Prostate gland (tissue), 2 donors: ENCODE measurements at regions not wholly inside any gene's neighbourhood (a gene's known extent, or its start where the extent isn't known, plus 50 kb on each side); places are given as distances from the start of the nearest gene placed in this dataset.
"Not testable (repeated sequence)": the region's sequence is repeated elsewhere in the genome, so short reads cannot be mapped to it uniquely, and the experiment has no call there.

Experiments used
- POLR2A ChIP-seq: fragments of 450-650 bp; IDR thresholded peaks from one replicate; pipeline ENCODE4 v1.6.1; 2016; ENCODE audit warnings: antibody characterized with exemption, mild to moderate bottlenecking
- TF ChIP-seq, protein P1 (sequence below), 4 experiments: fragments of 200-600 bp in 2 of 4; fragments of 450-650 bp in 2 of 4; sonication (generic) in 2 of 4; IDR thresholded peaks; 1 replicate in 3 of 4; 2 replicates in 1 of 4; pipeline ENCODE4 v1.5.1; 2016 to 2019; ENCODE audit warnings: antibody characterized with exemption in 4 of 4, mild to moderate bottlenecking in 2 of 4, moderate library complexity in 2 of 4

DNA sequence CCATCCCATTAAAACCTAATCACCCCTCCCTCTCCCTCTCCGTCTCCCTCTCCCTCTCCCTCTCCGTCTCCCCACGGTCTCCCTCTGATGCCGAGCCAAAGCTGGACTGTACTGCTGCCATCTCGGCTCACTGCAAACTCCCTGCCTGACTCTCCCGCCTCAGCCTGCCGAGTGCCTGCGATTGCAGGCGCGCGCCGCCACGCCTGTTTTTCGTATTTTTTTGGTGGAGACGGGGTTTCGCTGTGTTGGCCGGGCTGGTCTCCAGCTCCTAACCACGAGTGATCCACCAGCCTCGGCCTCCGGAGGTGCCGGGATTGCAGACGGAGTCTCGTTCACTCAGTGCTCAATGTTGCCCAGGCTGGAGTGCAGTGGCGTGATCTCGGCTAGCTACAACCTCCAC lies 134.6 kb upstream of the NANOS1 start:
- TF ChIP-seq, protein P1, sequence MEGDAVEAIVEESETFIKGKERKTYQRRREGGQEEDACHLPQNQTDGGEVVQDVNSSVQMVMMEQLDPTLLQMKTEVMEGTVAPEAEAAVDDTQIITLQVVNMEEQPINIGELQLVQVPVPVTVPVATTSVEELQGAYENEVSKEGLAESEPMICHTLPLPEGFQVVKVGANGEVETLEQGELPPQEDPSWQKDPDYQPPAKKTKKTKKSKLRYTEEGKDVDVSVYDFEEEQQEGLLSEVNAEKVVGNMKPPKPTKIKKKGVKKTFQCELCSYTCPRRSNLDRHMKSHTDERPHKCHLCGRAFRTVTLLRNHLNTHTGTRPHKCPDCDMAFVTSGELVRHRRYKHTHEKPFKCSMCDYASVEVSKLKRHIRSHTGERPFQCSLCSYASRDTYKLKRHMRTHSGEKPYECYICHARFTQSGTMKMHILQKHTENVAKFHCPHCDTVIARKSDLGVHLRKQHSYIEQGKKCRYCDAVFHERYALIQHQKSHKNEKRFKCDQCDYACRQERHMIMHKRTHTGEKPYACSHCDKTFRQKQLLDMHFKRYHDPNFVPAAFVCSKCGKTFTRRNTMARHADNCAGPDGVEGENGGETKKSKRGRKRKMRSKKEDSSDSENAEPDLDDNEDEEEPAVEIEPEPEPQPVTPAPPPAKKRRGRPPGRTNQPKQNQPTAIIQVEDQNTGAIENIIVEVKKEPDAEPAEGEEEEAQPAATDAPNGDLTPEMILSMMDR (IDR thresholded peaks at IDR 0.05) = not testable (repeated sequence)
- not testable (repeated sequence) for TF ChIP-seq POLR2A
